ENCODE measurements at regions not wholly inside any gene's neighbourhood (a gene's known extent, or its start where the extent isn't known, plus 50 kb on each side); places are given as distances from the start of the nearest gene placed in this dataset.

- Histone ChIP-seq H3K4me3 (ENCODE audit: low read depth, low read length) (no peak overlapping the region), H3K27ac (ENCODE audit: low read depth, low read length) (no peak overlapping the region), H3K27me3 (ENCODE audit: control insufficient read depth, insufficient read depth, low read length) (no peaks in the 10 kb centered on the region), H3K9ac (ENCODE audit: low read depth, low read length) (no peak overlapping the region), H3K36me3 (ENCODE audit: control insufficient read depth, insufficient read depth, low read length) (no peaks in the 10 kb centered on the region), H3K9me3 (ENCODE audit: control insufficient read depth, insufficient read depth, low read length) (0 out of 2 replicates have a peak, but pooled peaks cover 7% of the 10 kb centered on the region), H3K4me1 (ENCODE audit: control insufficient read depth, insufficient read depth, low read length) (no peaks in the 10 kb centered on the region; the same call in 1 of the 2 replicates)
Observed at GRCh38 chr9:22718653-22719052, 272.0 kb downstream of the DMRTA1 start.

GRCh38 chr9:22722492-22722891 lies 275.9 kb downstream of the DMRTA1 start:
- H3K9ac ChIP-seq (ENCODE audit: low read depth, low read length) = no peak overlapping the region
- H3K36me3 ChIP-seq (ENCODE audit: control insufficient read depth, insufficient read depth, low read length) = no peaks in the 10 kb centered on the region
- H3K4me3 ChIP-seq (ENCODE audit: low read depth, low read length) = no peak overlapping the region
- no peaks in the 10 kb centered on the region for H3K9me3 ChIP-seq (ENCODE audit: control insufficient read depth, insufficient read depth, low read length)
- no peaks in the 10 kb centered on the region for H3K4me1 ChIP-seq (ENCODE audit: control insufficient read depth, insufficient read depth, low read length)
- no peaks in the 10 kb centered on the region for H3K27me3 ChIP-seq (ENCODE audit: control insufficient read depth, insufficient read depth, low read length)
- no peak overlapping the region for H3K27ac ChIP-seq (ENCODE audit: low read depth, low read length)

GRCh38 chr9:22731786-22732185 lies 285.2 kb downstream of the DMRTA1 start:
- Histone ChIP-seq H3K4me1 (ENCODE audit: control insufficient read depth, insufficient read depth, low read length) (no peaks in the 10 kb centered on the region), H3K27me3 (ENCODE audit: control insufficient read depth, insufficient read depth, low read length) (no peaks in the 10 kb centered on the region), H3K4me3 (ENCODE audit: low read depth, low read length) (no peak overlapping the region), H3K9me3 (ENCODE audit: control insufficient read depth, insufficient read depth, low read length) (no peaks in the 10 kb centered on the region), H3K36me3 (ENCODE audit: control insufficient read depth, insufficient read depth, low read length) (no peaks in the 10 kb centered on the region), H3K9ac (ENCODE audit: low read depth, low read length) (no peak overlapping the region), H3K27ac (ENCODE audit: low read depth, low read length) (no peak overlapping the region)

GRCh38 chr9:22739712-22740111 lies 293.1 kb downstream of the DMRTA1 start:
- Histone ChIP-seq H3K27me3 (ENCODE audit: control insufficient read depth, insufficient read depth, low read length) (no peaks in the 10 kb centered on the region), H3K4me3 (ENCODE audit: low read depth, low read length) (no peak overlapping the region), H3K4me1 (ENCODE audit: control insufficient read depth, insufficient read depth, low read length) (no peaks in the 10 kb centered on the region), H3K9me3 (ENCODE audit: control insufficient read depth, insufficient read depth, low read length) (no peaks in the 10 kb centered on the region), H3K27ac (ENCODE audit: low read depth, low read length) (no peak overlapping the region), H3K36me3 (ENCODE audit: control insufficient read depth, insufficient read depth, low read length) (no peaks in the 10 kb centered on the region), H3K9ac (ENCODE audit: low read depth, low read length) (no peak overlapping the region)

DNA sequence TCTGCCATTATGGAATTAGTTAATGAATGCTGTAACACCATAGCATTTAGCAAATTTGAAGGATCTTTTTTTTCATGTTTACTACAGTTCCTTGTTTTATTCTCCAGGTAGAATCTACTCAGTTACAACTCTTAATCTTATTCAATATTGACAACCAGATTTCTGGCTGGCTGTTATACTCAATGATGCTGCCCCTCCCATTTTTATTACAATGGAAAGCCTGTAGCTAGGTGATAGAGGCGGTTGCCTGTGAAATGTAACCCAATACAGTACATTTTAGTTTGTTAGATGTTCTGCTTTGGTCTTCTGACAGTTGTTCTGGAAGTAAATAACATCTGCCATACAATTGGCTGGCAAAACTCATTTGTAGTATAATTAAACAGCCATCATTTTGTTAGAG lies 294.2 kb downstream of the DMRTA1 start:
- Histone ChIP-seq H3K4me1 (ENCODE audit: control insufficient read depth, insufficient read depth, low read length) (no peaks in the 10 kb centered on the region), H3K4me3 (ENCODE audit: low read depth, low read length) (no peak overlapping the region), H3K27ac (ENCODE audit: low read depth, low read length) (no peak overlapping the region), H3K36me3 (ENCODE audit: control insufficient read depth, insufficient read depth, low read length) (no peaks in the 10 kb centered on the region), H3K9ac (ENCODE audit: low read depth, low read length) (no peak overlapping the region), H3K27me3 (ENCODE audit: control insufficient read depth, insufficient read depth, low read length) (no peaks in the 10 kb centered on the region), H3K9me3 (ENCODE audit: control insufficient read depth, insufficient read depth, low read length) (no peaks in the 10 kb centered on the region)

- no peak overlapping the region for H3K9ac ChIP-seq (ENCODE audit: low read depth, low read length)
- H3K27ac ChIP-seq (ENCODE audit: low read depth, low read length) = no peak overlapping the region
- H3K27me3 ChIP-seq (ENCODE audit: control insufficient read depth, insufficient read depth, low read length) = no peaks in the 10 kb centered on the region
- H3K4me3 ChIP-seq (ENCODE audit: low read depth, low read length) = no peak overlapping the region
- no peaks in the 10 kb centered on the region for H3K4me1 ChIP-seq (ENCODE audit: control insufficient read depth, insufficient read depth, low read length)
- H3K36me3 ChIP-seq (ENCODE audit: control insufficient read depth, insufficient read depth, low read length) = no peaks in the 10 kb centered on the region
- no peaks in the 10 kb centered on the region for H3K9me3 ChIP-seq (ENCODE audit: control insufficient read depth, insufficient read depth, low read length)
Observed at GRCh38 chr9:22742401-22742800, 295.8 kb downstream of the DMRTA1 start.

DNA sequence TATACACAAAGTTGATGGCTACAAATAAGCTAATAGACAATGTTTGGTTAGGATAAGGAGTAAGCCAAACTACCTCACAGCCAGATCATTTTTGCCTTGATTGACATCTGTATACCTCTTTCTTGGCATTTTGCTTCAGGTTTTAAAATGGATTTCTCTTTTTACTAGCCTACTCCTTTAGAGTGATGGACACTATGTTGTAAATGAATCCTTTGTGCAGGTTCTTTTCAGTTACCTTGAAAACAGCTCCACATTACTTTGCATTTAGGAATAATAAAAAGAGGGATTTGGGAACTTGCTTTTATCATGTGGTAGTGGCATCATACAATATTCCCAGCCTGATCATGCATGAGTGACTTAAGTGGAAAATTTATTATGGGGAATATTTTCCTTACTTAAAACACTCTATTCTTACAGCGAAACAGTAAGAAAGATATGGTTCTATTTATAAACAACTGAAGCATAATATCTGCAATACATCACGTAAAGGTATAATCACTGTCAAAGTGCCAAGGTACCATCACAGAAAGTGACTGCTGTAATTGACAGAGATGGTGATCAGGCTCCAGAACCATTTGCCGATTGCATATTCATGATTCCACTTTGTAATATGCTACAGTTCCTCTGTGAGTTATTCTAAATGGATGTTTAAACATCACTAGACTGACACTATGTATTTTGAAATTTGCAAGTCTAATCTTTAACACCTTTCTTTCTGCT lies 327.0 kb downstream of the DMRTA1 start:
- no peak overlapping the region for H3K4me3 ChIP-seq (ENCODE audit: low read depth, low read length)

GRCh38 chr9:22790329-22790728 lies 343.7 kb downstream of the DMRTA1 start:
- H3K27me3 ChIP-seq (ENCODE audit: control insufficient read depth, insufficient read depth, low read length) = no peaks in the 10 kb centered on the region
- H3K4me3 ChIP-seq (ENCODE audit: low read depth, low read length) = no peak overlapping the region
- H3K4me1 ChIP-seq (ENCODE audit: control insufficient read depth, insufficient read depth, low read length) = peaks cover 8% of the 10 kb centered on the region
- no peaks in the 10 kb centered on the region for H3K36me3 ChIP-seq (ENCODE audit: control insufficient read depth, insufficient read depth, low read length)
- no peak overlapping the region for H3K9ac ChIP-seq (ENCODE audit: low read depth, low read length)
- H3K27ac ChIP-seq (ENCODE audit: low read depth, low read length) = no peak overlapping the region
- H3K9me3 ChIP-seq (ENCODE audit: control insufficient read depth, insufficient read depth, low read length) = no peaks in the 10 kb centered on the region

More for the DNA sequence above, 327.0 kb downstream of the DMRTA1 start:
- no peaks in the 10 kb centered on the region for H3K36me3 ChIP-seq (ENCODE audit: control insufficient read depth, insufficient read depth, low read length)
- H3K9ac ChIP-seq (ENCODE audit: low read depth, low read length) = no peak overlapping the region
- peaks cover 19% of the 10 kb centered on the region for H3K4me1 ChIP-seq (ENCODE audit: control insufficient read depth, insufficient read depth, low read length)
- H3K27ac ChIP-seq (ENCODE audit: low read depth, low read length) = no peak overlapping the region
- H3K9me3 ChIP-seq (ENCODE audit: control insufficient read depth, insufficient read depth, low read length) = no peaks in the 10 kb centered on the region
- no peaks in the 10 kb centered on the region for H3K27me3 ChIP-seq (ENCODE audit: control insufficient read depth, insufficient read depth, low read length)

- Histone ChIP-seq H3K36me3 (ENCODE audit: control insufficient read depth, insufficient read depth, low read length) (no peaks in the 10 kb centered on the region), H3K4me3 (ENCODE audit: low read depth, low read length) (no peak overlapping the region), H3K4me1 (ENCODE audit: control insufficient read depth, insufficient read depth, low read length) (no peaks in the 10 kb centered on the region), H3K27me3 (ENCODE audit: control insufficient read depth, insufficient read depth, low read length) (no peaks in the 10 kb centered on the region), H3K9ac (ENCODE audit: low read depth, low read length) (no peak overlapping the region), H3K9me3 (ENCODE audit: control insufficient read depth, insufficient read depth, low read length) (no peaks in the 10 kb centered on the region), H3K27ac (ENCODE audit: low read depth, low read length) (no peak overlapping the region)
Observed at GRCh38 chr9:22808876-22809275, 362.3 kb downstream of the DMRTA1 start.

DNA sequence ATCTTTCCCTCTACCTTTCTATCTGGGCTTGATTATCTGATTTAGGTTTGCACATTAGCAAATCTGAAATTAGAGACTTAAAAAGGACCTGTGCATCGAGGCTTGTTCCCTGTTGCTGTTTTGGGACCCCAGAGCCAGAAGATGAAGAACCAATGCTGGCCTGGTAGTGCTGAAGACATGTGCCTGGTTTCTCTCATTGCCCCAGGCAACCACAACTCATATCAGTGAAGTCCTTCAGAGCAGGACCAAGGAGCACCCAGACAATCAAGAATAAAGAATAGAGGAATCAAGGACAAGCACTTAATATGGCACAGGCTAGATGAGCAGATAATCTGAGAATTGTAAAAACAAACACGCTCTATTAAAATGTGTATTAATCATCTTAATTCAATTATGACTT lies 362.7 kb downstream of the DMRTA1 start:
- no peaks in the 10 kb centered on the region for H3K9me3 ChIP-seq (ENCODE audit: control insufficient read depth, insufficient read depth, low read length)
- no peak overlapping the region for H3K27ac ChIP-seq (ENCODE audit: low read depth, low read length)
- H3K36me3 ChIP-seq (ENCODE audit: control insufficient read depth, insufficient read depth, low read length) = no peaks in the 10 kb centered on the region
- no peak overlapping the region for H3K9ac ChIP-seq (ENCODE audit: low read depth, low read length)
- H3K27me3 ChIP-seq (ENCODE audit: control insufficient read depth, insufficient read depth, low read length) = no peaks in the 10 kb centered on the region
- H3K4me3 ChIP-seq (ENCODE audit: low read depth, low read length) = no peak overlapping the region
- no peaks in the 10 kb centered on the region for H3K4me1 ChIP-seq (ENCODE audit: control insufficient read depth, insufficient read depth, low read length)

DNA sequence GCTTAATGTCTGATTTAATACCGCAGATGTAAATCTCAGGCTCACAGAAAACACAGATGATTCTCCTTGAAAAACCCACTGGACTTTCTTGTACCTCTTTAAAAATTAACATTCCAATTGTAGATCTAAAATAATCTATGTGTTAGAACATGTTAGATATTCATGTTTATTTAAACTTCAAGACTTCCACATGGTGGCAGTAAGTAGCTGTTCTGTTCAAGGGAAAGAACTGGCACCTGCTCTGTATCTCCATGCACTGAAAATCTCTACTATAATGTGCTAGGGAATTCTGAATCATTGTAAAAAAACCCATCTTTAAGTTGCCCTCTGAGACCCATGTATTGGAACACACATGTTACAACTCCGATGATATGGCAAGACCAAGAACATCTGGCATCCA lies 366.9 kb downstream of the DMRTA1 start:
- Histone ChIP-seq H3K27me3 (ENCODE audit: control insufficient read depth, insufficient read depth, low read length) (no peaks in the 10 kb centered on the region), H3K9ac (ENCODE audit: low read depth, low read length) (no peak overlapping the region), H3K9me3 (ENCODE audit: control insufficient read depth, insufficient read depth, low read length) (no peaks in the 10 kb centered on the region), H3K36me3 (ENCODE audit: control insufficient read depth, insufficient read depth, low read length) (no peaks in the 10 kb centered on the region), H3K4me3 (ENCODE audit: low read depth, low read length) (no peak overlapping the region), H3K27ac (ENCODE audit: low read depth, low read length) (no peak overlapping the region), H3K4me1 (ENCODE audit: control insufficient read depth, insufficient read depth, low read length) (no peaks in the 10 kb centered on the region)

Measured in HUES48 (cell line).